Mesothelial cell of epicardium (in vitro differentiated cells): ENCODE measurements at regions not wholly inside any gene's neighbourhood (a gene's known extent, or its start where the extent isn't known, plus 50 kb on each side); places are given as distances from the start of the nearest gene placed in this dataset.
"Not testable (repeated sequence)": the region's sequence is repeated elsewhere in the genome, so short reads cannot be mapped to it uniquely, and the experiment has no call there.

Experiments
- DNase-seq, 2 experiments: peaks; one replicate each; pipeline ENCODE4 v3.0.0; 2021; ENCODE audit warnings: low spot score in 2 of 2; ENCODE audit not compliant: unreplicated experiment in 2 of 2
- H3K27ac Mint-ChIP-seq: 2 replicates; pipeline ENCODE4 v1.8.0; 2021; ENCODE audit warnings: mixed read lengths
- H3K27me3 Mint-ChIP-seq: 2 replicates; pipeline ENCODE4 v1.8.0; 2021; ENCODE audit warnings: low read depth, mixed read lengths
- H3K36me3 Mint-ChIP-seq: 2 replicates; pipeline ENCODE4 v1.8.0; 2021; ENCODE audit warnings: mixed read lengths
- H3K4me1 Mint-ChIP-seq: 2 replicates; pipeline ENCODE4 v1.8.0; 2021; ENCODE audit warnings: mixed read lengths
- H3K4me3 Mint-ChIP-seq: 2 replicates; pipeline ENCODE4 v1.8.0; 2021; ENCODE audit warnings: mild to moderate bottlenecking, moderate library complexity, mixed read lengths
- H3K9me3 Mint-ChIP-seq: 2 replicates; pipeline ENCODE4 v1.8.0; 2021; ENCODE audit warnings: mixed read lengths

- H3K27me3 Mint-ChIP-seq, H3K4me3 Mint-ChIP-seq, H3K9me3 Mint-ChIP-seq, H3K36me3 Mint-ChIP-seq, H3K4me1 Mint-ChIP-seq, DNase-seq: not testable (repeated sequence)
- peak overlapping the region; percentile 88 for H3K27ac Mint-ChIP-seq
These were observed 130.5 kb upstream of the VOPP1 start for GRCh38 chr7:55702831-55703230.

- not testable (repeated sequence) for H3K27ac Mint-ChIP-seq, H3K4me3 Mint-ChIP-seq, DNase-seq, H3K36me3 Mint-ChIP-seq, H3K9me3 Mint-ChIP-seq, H3K27me3 Mint-ChIP-seq
- H3K4me1 Mint-ChIP-seq = peaks cover 23% of the 10 kb centered on the region
These were observed 127.1 kb upstream of the VOPP1 start for GRCh38 chr7:55699450-55699842.

- H3K9me3 Mint-ChIP-seq, H3K36me3 Mint-ChIP-seq, DNase-seq, H3K27ac Mint-ChIP-seq, H3K4me3 Mint-ChIP-seq, H3K27me3 Mint-ChIP-seq: not testable (repeated sequence)
- H3K4me1 Mint-ChIP-seq = peaks cover 26% of the 10 kb centered on the region
These were observed 126.5 kb upstream of the VOPP1 start for GRCh38 chr7:55698607-55699449.

- DNase-seq, H3K9me3 Mint-ChIP-seq, H3K36me3 Mint-ChIP-seq, H3K4me3 Mint-ChIP-seq, H3K27me3 Mint-ChIP-seq: not testable (repeated sequence)
- peaks cover 22% of the 10 kb centered on the region for H3K4me1 Mint-ChIP-seq
- H3K27ac Mint-ChIP-seq = peak overlapping the region; percentile 77
These were observed 123.8 kb upstream of the VOPP1 start for GRCh38 chr7:55695893-55696701.

GRCh38 chr7:55694484-55694883, 122.2 kb upstream of the VOPP1 start:
- not testable (repeated sequence) for H3K36me3 Mint-ChIP-seq, H3K4me3 Mint-ChIP-seq, H3K9me3 Mint-ChIP-seq, H3K27me3 Mint-ChIP-seq, DNase-seq
- H3K27ac Mint-ChIP-seq = peak overlapping the region; percentile 22
- peaks cover 27% of the 10 kb centered on the region for H3K4me1 Mint-ChIP-seq

GRCh38 chr7:55688684-55689681, 116.7 kb upstream of the VOPP1 start:
- Mint-ChIP-seq H3K27ac (peak overlapping the region; percentile 90), H3K4me1 (peaks cover 24% of the 10 kb centered on the region), H3K4me3 (peak overlapping the region; percentile 11)
- H3K27me3 Mint-ChIP-seq, H3K9me3 Mint-ChIP-seq, H3K36me3 Mint-ChIP-seq: not testable (repeated sequence)
- peak in 1 of 2 experiments; percentile 43 for DNase-seq

GRCh38 chr7:55688261-55688660, 116.0 kb upstream of the VOPP1 start:
- DNase-seq, H3K9me3 Mint-ChIP-seq: not testable (repeated sequence)
- peak overlapping the region; percentile 11 for H3K4me3 Mint-ChIP-seq

GRCh38 chr7:55687252-55687651, 115.0 kb upstream of the VOPP1 start:
- peaks cover 23% of the 10 kb centered on the region for H3K4me1 Mint-ChIP-seq
- H3K9me3 Mint-ChIP-seq, H3K4me3 Mint-ChIP-seq, H3K27me3 Mint-ChIP-seq, H3K36me3 Mint-ChIP-seq, DNase-seq, H3K27ac Mint-ChIP-seq: not testable (repeated sequence)

More at GRCh38 chr7:55688261-55688660, 116.0 kb upstream of the VOPP1 start:
- not testable (repeated sequence) for H3K27me3 Mint-ChIP-seq, H3K36me3 Mint-ChIP-seq
- peak overlapping the region; percentile 90 for H3K27ac Mint-ChIP-seq
- peaks cover 23% of the 10 kb centered on the region for H3K4me1 Mint-ChIP-seq

- peaks cover 23% of the 10 kb centered on the region for H3K4me1 Mint-ChIP-seq
- not testable (repeated sequence) for H3K27ac Mint-ChIP-seq, H3K27me3 Mint-ChIP-seq, DNase-seq, H3K9me3 Mint-ChIP-seq, H3K36me3 Mint-ChIP-seq, H3K4me3 Mint-ChIP-seq
These were observed 114.5 kb upstream of the VOPP1 start for GRCh38 chr7:55686771-55687170.

- not testable (repeated sequence) for H3K36me3 Mint-ChIP-seq, H3K27ac Mint-ChIP-seq, H3K9me3 Mint-ChIP-seq, DNase-seq, H3K4me3 Mint-ChIP-seq, H3K4me1 Mint-ChIP-seq, H3K27me3 Mint-ChIP-seq
These were observed 111.2 kb upstream of the VOPP1 start for GRCh38 chr7:55683501-55683900.

GRCh38 chr7:55675589-55675988, 103.3 kb upstream of the VOPP1 start:
- not testable (repeated sequence) for H3K4me1 Mint-ChIP-seq, H3K36me3 Mint-ChIP-seq, DNase-seq, H3K4me3 Mint-ChIP-seq, H3K27me3 Mint-ChIP-seq, H3K27ac Mint-ChIP-seq, H3K9me3 Mint-ChIP-seq

GRCh38 chr7:55673525-55673924, 101.2 kb upstream of the VOPP1 start:
- not testable (repeated sequence) for H3K36me3 Mint-ChIP-seq, DNase-seq, H3K4me1 Mint-ChIP-seq, H3K27me3 Mint-ChIP-seq, H3K9me3 Mint-ChIP-seq, H3K4me3 Mint-ChIP-seq, H3K27ac Mint-ChIP-seq

GRCh38 chr7:55672084-55672483, 99.8 kb upstream of the VOPP1 start:
- H3K9me3 Mint-ChIP-seq, H3K27me3 Mint-ChIP-seq, DNase-seq, H3K4me1 Mint-ChIP-seq, H3K36me3 Mint-ChIP-seq, H3K4me3 Mint-ChIP-seq, H3K27ac Mint-ChIP-seq: not testable (repeated sequence)
